ENCODE measurements at regions not wholly inside any gene's neighbourhood (a gene's known extent, or its start where the extent isn't known, plus 50 kb on each side); places are given as distances from the start of the nearest gene placed in this dataset.

GRCh38 chr9:110030632-110031031 lies 177.3 kb downstream of the C9orf152 start:
- TF ChIP-seq LEF1 (IDR thresholded peaks at IDR 0.05; ENCODE audit: borderline replicate concordance): no peak
- TF ChIP-seq SUZ12 (IDR thresholded peaks at IDR 0.05): no peak
